SU-DHL-6 (cell line): ENCODE measurements at regions not wholly inside any gene's neighbourhood (a gene's known extent, or its start where the extent isn't known, plus 50 kb on each side); places are given as distances from the start of the nearest gene placed in this dataset.

Experiments
- CTCF ChIP-seq: fragments of 200-600 bp; sonication (generic); IDR thresholded peaks from one replicate; pipeline ENCODE4 v1.5.1; 2017; ENCODE audit warnings: antibody characterized with exemption, mild to moderate bottlenecking, low read length, moderate library complexity; ENCODE audit not compliant: insufficient read depth, poor library complexity, severe bottlenecking
- EZH2phosphoT487 ChIP-seq: fragments of 200-600 bp; sonication (generic), shearing (Covaris generic); conservative IDR thresholded peaks from 2 replicates; pipeline ENCODE4 v1.6.1; 2018; ENCODE audit warnings: mild to moderate bottlenecking, antibody characterized with exemption, low read length, moderate library complexity, mixed read lengths

- TF ChIP-seq CTCF (no peak), EZH2phosphoT487 (no peak)
These were observed 1044.7 kb downstream of the IGSF11 start for GRCh38 chr3:117989982-117990381.
